Posterior cingulate gyrus (tissue), 11 donors: ENCODE measurements at regions not wholly inside any gene's neighbourhood (a gene's known extent, or its start where the extent isn't known, plus 50 kb on each side); places are given as distances from the start of the nearest gene placed in this dataset.
"Not testable (repeated sequence)": the region's sequence is repeated elsewhere in the genome, so short reads cannot be mapped to it uniquely, and the experiment has no call there.

Experiments used
- DNase-seq, 10 donors: peaks; one replicate each; pipeline versions ENCODE4 v3.0.0 to v3.0.0-alpha.2; 2020 to 2021; ENCODE audit warnings: mixed read lengths in 3 of 10
- intact Hi-C: fragments of 100-400 bp; cut with DNase I; formaldehyde crosslinking; loops from one replicate; pipeline ENCODE4 v1.15.1; 2023

DNA sequence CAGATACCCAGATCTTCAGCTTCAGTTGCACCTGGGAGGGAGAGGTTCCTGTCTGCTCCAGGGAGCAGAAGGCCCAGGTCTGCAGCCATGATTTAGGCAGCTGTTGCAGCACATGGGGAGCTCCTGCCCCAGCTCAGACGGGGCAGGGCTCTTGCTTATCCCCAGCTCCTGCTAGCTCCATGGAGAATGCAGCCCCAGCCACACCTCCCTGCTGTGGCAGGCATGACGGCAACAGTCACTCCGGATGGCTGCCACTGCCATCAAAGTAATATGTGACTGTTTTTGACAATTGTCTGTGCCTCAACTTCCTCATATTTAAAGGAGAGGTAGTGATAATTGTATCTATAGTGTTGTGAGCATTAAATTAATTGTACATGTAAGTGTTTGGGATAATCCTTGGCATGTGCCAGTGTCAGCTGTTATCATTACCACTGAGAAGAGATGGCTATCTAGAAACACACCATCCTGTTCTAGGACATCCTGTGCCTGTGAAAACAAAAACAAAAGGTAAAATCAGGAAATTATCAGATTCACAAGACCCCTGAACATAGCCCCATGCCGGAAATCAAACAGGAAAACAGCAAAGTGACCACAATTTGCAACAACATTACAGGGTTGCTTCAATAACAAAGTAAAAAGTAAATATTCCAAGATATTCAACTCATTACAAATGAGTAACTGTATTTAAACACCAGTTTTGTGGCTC, 1048.8 kb upstream of the ACO1 start:
- DNase-seq = no peak
- intact Hi-C loops = no loop called here

GRCh38 chr9:31336386-31336785, 1048.1 kb upstream of the ACO1 start:
- intact Hi-C loops = no loop called here

GRCh38 chr9:31336841-31337240, 1047.6 kb upstream of the ACO1 start:
- intact Hi-C loops = no loop called here
- no peak for DNase-seq

More at GRCh38 chr9:31336386-31336785, 1048.1 kb upstream of the ACO1 start:
- no peak for DNase-seq

GRCh38 chr9:31347082-31347617, 1037.3 kb upstream of the ACO1 start:
- intact Hi-C loops = no loop called here

DNA sequence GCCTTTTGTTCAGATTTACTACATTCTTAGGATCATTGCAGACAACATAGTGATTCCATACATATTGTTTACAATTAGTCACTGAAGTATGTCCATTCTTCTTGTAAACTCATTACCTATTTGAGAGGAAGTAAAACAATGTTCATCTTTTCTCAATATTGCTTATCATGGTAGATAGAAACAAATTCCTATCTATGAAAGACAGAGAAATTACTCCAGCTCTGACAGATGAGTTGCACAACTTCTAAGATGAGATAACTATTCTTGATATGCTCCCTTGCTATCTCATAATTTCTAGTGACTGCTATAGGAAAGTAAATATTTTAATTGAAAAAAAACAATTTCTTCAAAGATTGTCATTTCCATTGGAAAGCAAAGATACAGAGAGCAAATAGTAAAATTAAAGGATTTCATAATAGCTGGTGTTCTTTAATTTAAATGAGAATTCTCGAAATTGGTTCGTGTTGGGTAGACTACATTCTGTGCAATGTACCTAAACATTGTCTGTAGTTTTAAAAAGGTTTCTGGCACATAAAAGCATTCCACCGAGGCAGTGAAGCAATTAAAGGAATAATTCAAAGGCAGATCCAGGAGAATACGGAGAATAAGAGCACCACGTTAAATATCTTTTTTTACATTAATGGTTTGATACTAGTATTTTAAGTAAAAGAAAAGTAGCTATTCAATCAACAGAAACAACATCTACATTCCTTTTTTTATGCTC, 1029.1 kb upstream of the ACO1 start:
- no peak for DNase-seq
- intact Hi-C loops = no loop called here

More at GRCh38 chr9:31347082-31347617, 1037.3 kb upstream of the ACO1 start:
- no peak for DNase-seq

DNA sequence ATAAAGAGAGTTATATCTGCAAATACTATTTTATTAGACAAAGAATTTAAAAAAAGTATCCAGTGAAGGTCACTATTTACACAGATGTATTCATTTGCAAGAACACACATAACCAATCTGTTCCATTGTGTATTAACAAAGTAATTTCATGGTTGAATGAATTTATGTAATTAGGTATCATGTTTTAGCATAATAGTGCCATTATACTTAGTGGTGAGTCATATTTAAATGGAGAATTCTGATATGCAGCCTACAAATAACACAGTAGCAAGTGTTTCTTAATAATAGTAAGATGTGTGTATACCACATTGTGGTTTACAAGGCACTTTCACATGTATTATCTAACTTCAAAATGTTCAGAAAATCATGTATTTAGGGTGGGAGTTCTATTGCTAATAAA, 1028.5 kb upstream of the ACO1 start:
- no peak for DNase-seq
- intact Hi-C loops = no loop called here

GRCh38 chr9:31359071-31359470, 1025.4 kb upstream of the ACO1 start:
- intact Hi-C loops = no loop called here
- DNase-seq = no peak

- no peak for DNase-seq
- intact Hi-C loops = no loop called here
Observed at GRCh38 chr9:31364171-31364570, 1020.3 kb upstream of the ACO1 start.

GRCh38 chr9:31372799-31373587, 1011.5 kb upstream of the ACO1 start:
- no peak for DNase-seq
- intact Hi-C loops = no loop called here

GRCh38 chr9:31377358-31377757, 1007.1 kb upstream of the ACO1 start:
- no peak for DNase-seq
- intact Hi-C loops = no loop called here

GRCh38 chr9:31388660-31389059, 995.8 kb upstream of the ACO1 start:
- no peak for DNase-seq
- intact Hi-C loops = no loop called here

- intact Hi-C loops = no loop called here
- DNase-seq = no peak
Observed at GRCh38 chr9:31389075-31389474, 995.4 kb upstream of the ACO1 start.

DNA sequence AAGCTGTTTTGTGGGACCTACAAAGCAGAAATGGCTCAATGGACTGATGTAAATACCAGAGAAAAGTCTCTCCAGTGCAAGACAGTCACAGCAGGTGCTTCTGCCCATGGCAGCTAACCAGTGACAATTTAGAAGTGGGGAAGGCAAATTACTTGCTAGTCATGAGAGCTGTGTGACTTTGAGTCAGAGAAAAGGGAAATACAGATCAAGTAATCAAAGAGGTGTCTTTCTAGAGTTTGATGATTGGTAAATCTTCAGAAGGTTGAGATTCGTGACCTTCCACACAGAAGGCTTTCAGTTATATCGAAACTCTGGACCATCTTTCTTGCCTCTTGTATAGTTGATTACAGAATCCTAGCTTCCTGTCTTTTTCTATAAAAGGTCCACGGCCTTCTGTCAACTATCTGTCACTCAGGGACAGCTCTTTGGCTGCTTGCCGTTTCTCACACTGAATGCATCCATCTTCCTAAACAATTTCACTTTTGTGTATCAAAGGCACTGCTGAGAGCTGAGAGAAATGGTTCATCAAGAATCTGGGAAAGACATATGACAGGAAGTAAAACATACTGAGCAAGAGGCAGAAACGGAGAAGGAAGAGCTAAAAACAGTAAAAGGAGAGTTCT, 993.9 kb upstream of the ACO1 start:
- intact Hi-C loops = no loop called here
- DNase-seq = no peak

GRCh38 chr9:31393240-31393639, 991.2 kb upstream of the ACO1 start:
- intact Hi-C loops = no loop called here
- no peak for DNase-seq

DNA sequence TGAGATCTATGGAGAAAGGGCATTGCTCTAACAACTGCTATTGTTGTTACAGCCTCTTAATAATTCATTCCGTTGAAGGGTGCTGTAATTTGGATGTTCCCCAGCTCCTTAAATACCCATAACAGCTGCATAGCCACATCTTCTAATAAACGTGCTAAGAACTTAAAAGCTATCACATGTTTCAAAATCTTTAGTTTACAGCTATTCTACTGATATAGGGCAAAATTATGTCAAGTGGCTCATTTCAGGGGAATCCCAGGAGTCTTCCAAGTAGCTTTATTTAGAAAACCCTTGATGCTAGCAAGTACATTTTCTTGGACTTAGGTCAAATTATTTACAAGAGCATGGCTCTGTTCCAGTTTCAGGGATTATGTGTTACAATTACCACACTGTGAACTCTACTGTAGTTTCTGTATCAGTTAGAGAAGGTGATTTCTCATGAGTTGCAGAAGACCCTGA, 990.4 kb upstream of the ACO1 start:
- DNase-seq = no peak
- intact Hi-C loops = no loop called here

- DNase-seq = no peak
- intact Hi-C loops = no loop called here
Observed at GRCh38 chr9:31412081-31412480, 972.4 kb upstream of the ACO1 start.

DNA sequence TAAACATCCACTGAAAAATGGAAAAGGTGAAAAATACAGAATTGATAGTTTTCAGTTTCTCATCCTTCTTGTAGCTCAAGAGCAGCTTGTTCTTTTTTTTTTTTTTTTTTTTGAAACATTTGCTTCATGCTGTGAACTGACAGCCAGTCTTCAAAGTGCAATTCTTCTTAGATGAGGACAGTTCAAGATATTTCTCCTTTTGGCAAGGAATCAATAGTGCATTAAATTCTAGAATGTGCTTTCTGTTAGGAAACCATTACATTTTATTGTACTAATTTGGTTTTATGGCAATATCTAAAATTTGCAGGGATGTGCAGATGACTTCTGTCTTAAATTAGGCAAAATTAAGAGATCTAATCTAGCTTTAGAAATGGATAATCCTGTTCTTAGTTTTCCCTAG, 969.3 kb upstream of the ACO1 start:
- intact Hi-C loops = no loop called here
- DNase-seq = no peak

DNA sequence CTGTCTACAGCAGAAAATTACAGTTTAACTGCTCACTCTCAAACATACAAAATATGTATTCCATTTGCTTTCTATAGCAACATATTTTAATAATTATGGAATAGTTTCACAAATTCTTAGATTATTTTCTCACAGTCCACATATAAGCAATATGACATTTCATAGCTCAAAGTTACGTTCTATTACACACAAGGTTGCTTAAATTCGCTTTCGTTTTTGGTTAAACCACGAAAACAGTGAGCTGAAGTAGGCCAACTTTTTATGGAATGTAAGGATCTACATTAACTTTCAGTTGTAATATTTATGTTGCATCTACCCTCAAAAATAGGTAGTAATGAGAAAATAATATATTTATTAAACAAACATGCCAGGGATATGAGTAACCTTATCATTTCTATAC, 966.0 kb upstream of the ACO1 start:
- no peak for DNase-seq

DNA sequence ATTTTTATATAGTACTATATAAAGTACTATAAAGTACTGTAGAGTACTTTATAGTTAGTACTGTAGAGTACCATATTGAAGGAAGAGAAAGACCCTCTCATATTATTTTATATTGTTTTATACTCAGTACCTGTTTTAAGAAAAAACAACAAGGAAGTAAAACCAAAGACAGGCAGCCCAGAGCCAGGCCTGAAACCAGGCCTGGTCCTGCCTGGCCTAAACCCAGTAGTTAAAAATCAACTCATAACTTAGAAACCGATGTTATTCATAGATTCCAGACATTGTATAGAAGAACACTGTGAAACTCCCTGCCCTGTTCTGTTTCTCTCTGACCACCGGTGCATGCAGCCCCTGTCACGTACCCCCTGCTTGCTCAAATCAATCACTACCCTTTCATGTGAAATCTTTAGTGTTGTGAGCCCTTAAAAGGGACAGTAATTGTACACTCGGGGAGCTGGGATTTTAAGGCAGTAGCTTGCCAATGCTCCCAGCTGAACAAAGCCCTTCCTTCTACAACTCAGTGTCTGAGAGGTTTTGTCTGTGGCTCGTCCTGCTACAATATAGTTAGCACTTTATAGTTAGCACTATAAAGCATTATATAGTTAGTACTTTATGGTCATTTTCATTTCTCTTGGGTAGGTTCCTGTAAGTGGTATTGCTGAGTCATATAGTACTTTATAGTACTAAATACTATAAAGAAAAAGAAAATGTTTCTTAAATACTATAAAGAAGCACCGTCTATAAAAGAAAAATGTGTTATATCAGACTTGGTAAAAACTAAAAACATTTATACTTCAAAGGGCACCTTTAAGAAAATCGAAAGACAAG, 940.6 kb upstream of the ACO1 start:
- DNase-seq, intact Hi-C loops: not testable (repeated sequence)

More for the DNA sequence above, 966.0 kb upstream of the ACO1 start:
- intact Hi-C loops = no loop called here

DNA sequence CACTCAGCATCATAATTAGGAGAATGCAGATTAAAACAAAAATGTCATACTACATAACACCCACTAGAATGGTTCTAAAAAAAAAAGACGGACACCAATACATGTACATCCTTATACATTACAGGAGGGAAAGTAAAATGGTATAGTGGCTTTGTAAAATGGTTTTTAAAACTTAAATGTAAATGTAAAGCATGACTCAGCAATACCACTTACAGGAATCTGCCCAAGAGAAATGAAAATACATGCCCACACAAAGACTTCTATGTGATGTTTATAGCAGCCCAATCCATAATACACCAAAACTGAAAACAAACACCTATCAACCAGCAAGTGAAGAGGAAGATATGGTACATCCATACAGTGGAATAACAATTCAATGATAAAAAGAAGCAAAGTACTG, 939.1 kb upstream of the ACO1 start:
- intact Hi-C loops = no loop called here
- no peak for DNase-seq
